HG03135 (cell line): ENCODE measurements at regions not wholly inside any gene's neighbourhood (a gene's known extent, or its start where the extent isn't known, plus 50 kb on each side); places are given as distances from the start of the nearest gene placed in this dataset.
"Not testable (repeated sequence)": the region's sequence is repeated elsewhere in the genome, so short reads cannot be mapped to it uniquely, and the experiment has no call there.

Source experiments
- ATAC-seq: cut with Tn5 transposase; IDR thresholded peaks from one replicate; pipeline ENCODE4 v1.9.1; 2021; ENCODE audit warnings: mild to moderate bottlenecking, moderate library complexity; ENCODE audit not compliant: unreplicated experiment

DNA sequence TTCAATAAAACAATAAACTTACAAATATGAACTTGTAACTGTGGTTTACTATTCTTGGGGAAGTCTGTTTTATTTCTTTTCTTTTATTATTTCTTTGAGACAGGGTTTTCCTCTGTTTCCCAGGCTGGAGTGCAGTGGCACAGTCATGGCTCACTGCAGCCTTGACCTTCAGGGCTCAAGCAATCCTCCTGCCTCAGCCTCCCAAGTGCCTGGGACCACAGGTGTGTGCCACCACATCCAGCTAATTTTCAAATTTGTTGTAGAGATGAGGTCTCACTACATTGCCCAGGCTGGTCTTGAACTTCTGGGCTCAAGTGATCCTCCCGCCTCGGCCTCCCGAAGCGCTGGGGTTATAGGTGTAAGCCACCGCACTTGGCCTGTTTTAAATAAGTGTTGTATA lies 343.4 kb downstream of the SOX9 start:
- not testable (repeated sequence) for ATAC-seq

DNA sequence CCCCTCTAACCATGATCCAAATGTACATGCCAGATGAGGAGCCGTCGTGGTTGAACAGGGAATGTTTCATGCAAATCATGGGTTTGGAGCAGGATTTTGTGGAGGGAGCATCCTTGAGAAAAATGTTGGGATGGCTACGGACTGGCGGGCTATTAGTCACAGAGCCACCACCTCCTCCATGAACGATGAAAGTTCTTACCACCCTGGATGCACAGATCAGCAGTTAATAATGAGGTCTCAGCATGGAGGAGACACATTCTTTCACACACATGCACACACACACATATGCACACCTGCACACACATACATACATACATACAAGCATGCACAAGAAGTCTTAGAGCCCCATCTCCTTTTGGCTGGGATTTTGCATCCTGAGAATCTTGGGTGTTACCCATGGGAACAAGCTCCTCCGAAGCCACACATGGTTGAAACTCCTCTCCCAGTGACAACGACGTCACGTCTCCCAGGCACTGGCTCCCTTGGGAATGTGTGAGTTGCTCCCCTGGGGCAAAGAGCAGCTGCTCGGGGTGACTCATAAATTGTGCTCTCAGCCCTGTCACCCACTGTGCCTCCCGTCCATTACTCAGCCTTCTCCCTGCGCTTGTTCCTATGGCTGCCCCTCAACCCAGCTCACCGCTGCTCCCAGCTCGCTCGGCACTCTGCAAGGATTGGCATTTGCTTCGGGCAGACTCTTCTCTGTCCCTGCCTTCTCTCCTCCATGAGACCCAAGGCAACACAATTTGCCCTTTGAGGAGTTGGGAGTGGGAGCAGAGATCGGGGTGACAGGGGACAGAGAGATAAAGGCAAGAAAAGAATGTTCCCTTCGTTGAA lies 344.6 kb downstream of the SOX9 start:
- ATAC-seq, result no peak

DNA sequence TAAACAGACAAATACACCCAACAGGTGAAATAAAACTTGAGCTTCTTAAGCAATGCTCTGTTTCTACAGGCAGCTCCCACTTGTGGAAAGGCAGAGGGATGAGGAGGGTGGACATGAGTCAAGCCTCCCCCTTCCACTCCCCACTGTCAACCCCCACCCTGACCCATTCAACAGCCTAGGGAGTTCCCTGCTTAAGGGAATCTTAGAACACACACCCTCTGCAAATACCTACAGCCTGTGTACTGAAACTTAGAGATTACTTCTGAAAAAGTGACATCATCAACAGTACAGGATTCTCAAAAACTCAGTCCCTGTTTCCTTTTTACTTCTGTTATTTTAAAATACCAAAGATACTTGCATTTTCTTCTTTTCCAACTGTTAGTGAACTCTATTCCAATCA lies 345.4 kb downstream of the SOX9 start:
- ATAC-seq, result peak; percentile 77

- no peak for ATAC-seq
Measured at GRCh38 chr17:72466606-72467005, 345.8 kb downstream of the SOX9 start.

DNA sequence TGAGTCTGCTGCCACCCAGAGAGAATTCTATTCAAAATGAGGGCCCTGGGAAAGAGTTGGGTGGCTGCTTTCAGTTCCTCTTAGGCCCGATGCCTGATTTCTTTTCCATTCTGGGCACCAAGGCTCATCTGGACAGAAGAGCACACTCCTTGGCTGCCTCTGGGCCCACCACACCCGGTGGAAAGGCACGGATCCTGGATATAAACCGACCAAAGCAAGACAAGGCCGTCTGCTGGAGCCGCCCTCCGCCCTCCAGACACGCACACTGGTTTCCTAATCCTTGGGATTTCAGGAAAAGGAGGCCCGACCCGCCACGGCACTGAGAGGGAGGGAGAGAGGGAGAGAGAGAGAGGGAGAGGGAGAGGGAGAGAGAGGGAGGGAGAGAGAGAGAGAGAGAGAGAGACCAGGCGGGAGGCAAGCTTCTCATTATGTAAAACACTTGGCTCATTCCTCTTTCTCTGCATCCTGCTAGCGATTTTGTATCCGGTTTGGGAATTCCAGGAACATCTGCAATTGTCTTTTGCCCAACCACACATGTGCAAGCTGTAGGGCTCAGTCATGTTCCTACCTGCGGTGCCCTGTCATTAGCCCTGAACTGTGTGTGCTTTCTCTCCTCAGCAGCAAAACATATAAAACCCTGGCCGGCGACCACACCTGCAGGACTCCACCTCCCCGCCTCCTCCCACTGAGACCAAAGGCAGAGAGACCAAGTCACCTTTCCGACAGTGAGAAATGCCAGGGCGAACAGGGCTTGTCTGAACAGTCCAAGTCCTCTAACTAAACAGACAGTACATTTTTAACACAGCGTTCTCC lies 347.2 kb downstream of the SOX9 start:
- no peak for ATAC-seq

DNA sequence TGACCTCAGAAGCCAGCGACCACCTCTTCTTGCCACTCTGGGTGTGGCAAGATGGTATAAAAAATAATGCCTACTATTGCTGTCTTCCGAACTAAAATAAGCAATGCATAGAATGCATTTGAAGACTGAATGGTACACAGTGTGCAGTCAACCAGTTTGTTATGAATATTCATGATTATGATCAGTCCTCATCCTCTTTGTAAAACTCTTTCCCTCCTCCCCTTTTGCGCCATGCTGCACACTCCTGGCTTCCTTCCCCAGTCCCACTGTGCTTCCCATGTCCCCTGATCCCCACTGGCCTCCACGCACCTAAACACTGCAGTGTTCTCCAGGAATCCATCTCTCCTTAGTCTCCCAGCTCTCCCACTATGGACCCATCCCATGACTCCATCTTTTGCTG lies 348.0 kb downstream of the SOX9 start:
- no peak for ATAC-seq

- ATAC-seq, result no peak
Measured at GRCh38 chr17:72470121-72470705, 349.4 kb downstream of the SOX9 start.

DNA sequence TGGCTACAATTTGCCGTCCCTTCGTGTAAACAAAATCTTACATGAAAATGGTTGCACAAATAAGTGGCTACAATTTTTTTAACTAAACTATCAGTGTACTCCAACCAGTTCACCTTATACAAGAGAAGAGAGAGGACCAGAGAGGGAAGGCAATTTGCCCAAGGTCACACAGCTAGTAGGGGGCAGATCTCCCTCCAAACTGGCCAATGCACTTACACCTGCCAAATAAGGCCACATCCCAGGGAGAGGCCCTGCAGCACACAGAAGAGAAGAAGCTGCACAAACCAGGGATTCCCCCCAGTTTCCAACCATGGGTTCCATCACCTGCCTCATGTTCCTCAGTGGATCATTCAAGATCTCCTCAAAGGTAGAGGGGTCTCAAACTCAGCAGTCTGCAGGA lies 349.9 kb downstream of the SOX9 start:
- no peak for ATAC-seq

DNA sequence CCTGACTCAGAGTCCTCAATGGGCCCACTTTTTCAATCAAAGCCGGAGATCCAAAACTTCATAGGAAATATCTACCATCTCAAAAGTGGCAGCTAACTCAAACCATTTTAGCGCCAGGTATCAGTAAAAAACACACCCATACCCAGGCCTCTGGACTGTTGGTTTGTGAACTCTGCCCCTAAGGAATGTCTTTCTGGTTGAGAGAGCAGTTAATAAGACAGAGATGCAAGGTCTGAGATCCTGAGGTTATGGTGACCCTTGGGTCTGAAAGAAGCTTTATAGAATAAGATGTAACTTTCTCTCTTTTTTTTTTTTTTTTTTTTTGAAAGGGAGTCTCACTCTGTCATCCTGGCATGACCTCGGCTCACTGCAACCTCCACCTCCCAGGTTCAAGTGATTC lies 350.5 kb downstream of the SOX9 start:
- ATAC-seq, result no peak

- no peak for ATAC-seq
Measured at GRCh38 chr17:72472106-72472505, 351.3 kb downstream of the SOX9 start.

GRCh38 chr17:72472853-72473390 lies 352.1 kb downstream of the SOX9 start:
- ATAC-seq, result not testable (repeated sequence)

DNA sequence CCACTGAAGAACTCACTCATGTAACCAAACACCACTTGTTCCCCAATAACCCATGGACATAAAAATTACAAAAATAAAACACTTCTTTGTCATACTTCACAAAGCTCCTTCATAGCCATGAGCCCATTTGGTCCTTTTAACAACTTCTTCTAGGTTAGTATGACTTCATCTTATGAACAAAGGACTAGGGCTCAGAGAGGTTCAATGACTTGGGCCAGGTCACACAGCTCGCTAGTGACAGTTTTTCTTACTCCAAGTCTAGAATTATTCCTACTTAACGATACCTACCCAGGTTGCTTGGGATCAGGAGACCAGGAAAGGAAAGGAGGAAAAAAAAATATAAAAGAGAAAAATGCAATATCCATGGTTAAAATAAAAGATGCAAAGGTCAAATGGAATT lies 353.4 kb downstream of the SOX9 start:
- ATAC-seq, result no peak

GRCh38 chr17:72474719-72475477 lies 354.1 kb downstream of the SOX9 start:
- no peak for ATAC-seq

- ATAC-seq, result no peak
Measured at GRCh38 chr17:72476134-72476533, 355.3 kb downstream of the SOX9 start.

GRCh38 chr17:72476575-72476986 lies 355.8 kb downstream of the SOX9 start:
- ATAC-seq, result no peak

DNA sequence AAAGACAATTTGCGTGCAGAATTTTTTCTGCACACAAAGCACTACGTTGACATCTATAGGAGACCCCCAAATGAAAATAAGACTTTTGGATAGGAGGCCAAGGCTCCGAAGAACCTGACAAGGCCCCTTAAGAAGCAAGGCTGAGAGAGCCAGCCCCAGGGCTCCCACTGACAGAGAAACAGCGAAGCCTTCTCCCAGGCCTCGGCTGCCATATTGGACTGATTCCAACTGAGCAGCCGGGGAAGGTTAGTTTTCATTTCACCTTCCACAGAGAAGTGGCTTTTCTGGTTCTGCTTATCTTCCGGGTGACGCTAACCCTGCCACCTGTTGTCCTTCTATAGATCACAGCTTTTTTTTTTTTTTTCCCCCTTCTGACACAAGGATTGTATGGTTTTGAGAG lies 356.7 kb downstream of the SOX9 start:
- no peak for ATAC-seq

GRCh38 chr17:72479113-72479512 lies 358.3 kb downstream of the SOX9 start:
- ATAC-seq, result no peak

DNA sequence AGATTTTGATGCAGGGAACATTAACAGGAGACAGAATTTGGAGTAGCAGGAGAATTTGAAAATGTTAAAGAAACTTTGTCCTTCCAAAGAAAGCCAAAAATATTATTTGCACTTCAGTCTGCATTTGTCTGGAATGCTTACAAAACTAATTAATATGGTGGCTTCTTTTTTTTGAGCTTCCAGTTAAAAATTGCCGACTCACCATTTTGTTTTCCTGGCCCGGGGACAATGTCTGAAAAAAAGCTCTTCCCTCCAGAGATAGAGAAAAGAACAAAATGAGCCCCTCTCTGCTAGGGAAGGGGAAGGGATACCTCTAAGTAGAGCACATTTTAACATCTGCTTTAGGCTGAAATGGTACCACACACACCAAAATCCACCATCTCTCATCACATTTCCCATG lies 360.8 kb downstream of the SOX9 start:
- no peak for ATAC-seq

GRCh38 chr17:72485596-72485995 lies 364.8 kb downstream of the SOX9 start:
- no peak for ATAC-seq

GRCh38 chr17:72486806-72487205 lies 366.0 kb downstream of the SOX9 start:
- no peak for ATAC-seq
